GM19238 (cell line): ENCODE measurements at regions not wholly inside any gene's neighbourhood (a gene's known extent, or its start where the extent isn't known, plus 50 kb on each side); places are given as distances from the start of the nearest gene placed in this dataset.
"Not testable (repeated sequence)": the region's sequence is repeated elsewhere in the genome, so short reads cannot be mapped to it uniquely, and the experiment has no call there.

Experiments
- DNase-seq: peaks from one replicate; pipeline ENCODE4 v3.0.0; 2011; ENCODE audit warnings: low spot score; ENCODE audit not compliant: insufficient read length

GRCh38 chrX:43211570-43211969, 433.6 kb upstream of the PPP1R2C start:
- DNase-seq: no peak

DNA sequence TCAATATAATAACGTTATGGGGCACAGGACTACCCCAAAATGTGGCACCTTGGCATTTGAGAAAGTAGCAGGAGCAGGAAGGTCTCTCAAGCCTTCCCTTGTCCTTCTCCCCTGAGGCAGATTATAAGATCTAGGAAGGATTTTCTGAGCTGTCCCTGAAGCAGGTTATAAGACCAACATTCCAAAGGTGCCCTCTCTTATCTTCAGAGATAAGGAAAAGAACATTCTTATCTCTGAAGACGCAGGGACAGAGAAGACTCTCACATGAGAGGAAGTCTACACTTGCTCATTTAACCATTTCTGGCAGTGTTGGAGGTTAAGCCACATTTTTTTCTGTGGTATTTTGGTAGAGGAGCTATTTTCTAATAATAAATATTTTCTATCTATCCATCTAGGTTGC, 437.9 kb upstream of the MAOA start:
- no peak for DNase-seq

DNA sequence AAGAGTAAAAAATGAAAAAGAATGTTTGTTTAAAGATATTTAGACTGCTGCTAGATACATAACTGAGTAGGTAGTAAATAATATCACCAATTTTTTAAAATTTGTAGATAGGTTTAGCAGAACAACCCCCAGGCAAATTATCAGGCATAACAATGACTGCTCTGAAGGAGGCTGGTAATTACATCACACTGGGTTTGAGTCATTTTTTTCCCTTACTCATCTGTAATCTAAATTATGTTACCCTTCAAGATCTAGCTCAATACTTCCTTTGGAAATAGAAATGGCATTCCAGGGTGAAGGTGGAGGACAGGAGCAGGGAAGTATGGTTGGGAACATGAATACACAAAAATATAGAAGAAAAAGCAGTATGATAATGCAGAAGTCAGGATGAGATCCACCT, 431.6 kb upstream of the MAOA start:
- DNase-seq: no peak

GRCh38 chrX:43225626-43226328, 430.3 kb upstream of the MAOA start:
- DNase-seq: no peak

- no peak for DNase-seq
Observed at GRCh38 chrX:43238461-43238945, 417.6 kb upstream of the MAOA start.

GRCh38 chrX:43239356-43239755, 416.7 kb upstream of the MAOA start:
- no peak for DNase-seq

DNA sequence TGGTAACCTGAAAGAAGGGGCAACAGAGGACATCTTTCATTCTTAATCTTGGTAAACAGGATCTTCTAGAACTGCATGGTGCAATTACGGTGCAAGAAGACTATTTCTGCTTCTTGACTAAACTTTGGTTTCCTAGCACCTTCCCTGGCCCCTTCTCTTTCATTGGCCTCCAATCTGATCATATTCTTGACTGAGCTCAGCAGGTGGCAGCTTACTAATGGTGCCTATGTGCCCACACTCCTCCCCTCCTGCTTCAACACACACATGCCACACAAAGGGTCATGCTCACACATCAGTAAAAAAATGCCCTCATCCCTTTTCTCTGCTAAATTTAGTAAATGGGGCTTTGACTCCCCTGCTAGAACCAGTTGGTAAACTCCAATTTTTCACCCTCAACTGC, 400.5 kb upstream of the MAOA start:
- no peak for DNase-seq

DNA sequence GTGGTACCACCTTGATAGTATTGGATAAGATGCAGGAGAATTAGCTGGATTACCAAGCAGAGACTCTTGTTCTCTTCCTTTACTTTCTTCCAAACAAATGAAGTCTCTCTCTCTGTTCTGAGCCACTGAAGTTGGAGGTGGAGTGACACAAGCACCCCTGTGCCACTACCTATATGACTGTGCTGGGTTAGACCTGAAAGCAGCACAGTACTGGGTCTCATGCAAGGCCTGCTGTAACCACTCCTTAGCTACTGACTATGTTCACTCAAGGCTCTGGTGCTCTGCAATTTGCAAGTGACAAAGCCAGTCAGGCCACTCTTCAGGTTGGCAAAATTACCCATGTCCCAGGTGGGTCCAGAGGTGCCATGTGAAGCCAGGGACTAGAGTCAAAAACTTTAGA, 389.6 kb upstream of the MAOA start:
- DNase-seq: no peak

GRCh38 chrX:43267652-43268051, 388.4 kb upstream of the MAOA start:
- no peak for DNase-seq

DNA sequence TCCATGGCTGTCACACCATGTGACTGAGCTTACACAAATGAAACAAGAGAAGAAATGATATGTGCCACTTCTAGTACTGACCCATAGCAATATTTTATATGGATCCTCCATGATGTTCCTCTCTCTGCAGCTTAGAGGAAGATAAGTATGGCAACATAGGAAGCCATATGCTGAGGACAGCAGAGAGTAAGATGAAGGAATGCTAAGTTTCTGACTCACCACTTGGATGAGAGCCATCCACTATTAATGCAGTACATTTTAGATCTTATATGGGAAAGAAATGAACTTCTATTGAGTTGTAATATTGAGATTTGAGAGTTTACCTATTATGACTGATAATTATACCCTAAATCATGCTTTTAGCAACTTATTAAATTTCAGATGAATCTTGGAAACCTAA, 386.9 kb upstream of the MAOA start:
- DNase-seq: no peak

GRCh38 chrX:43277879-43278278, 378.2 kb upstream of the MAOA start:
- DNase-seq: no peak

- DNase-seq: no peak
Observed at GRCh38 chrX:43278440-43278839, 377.7 kb upstream of the MAOA start.

DNA sequence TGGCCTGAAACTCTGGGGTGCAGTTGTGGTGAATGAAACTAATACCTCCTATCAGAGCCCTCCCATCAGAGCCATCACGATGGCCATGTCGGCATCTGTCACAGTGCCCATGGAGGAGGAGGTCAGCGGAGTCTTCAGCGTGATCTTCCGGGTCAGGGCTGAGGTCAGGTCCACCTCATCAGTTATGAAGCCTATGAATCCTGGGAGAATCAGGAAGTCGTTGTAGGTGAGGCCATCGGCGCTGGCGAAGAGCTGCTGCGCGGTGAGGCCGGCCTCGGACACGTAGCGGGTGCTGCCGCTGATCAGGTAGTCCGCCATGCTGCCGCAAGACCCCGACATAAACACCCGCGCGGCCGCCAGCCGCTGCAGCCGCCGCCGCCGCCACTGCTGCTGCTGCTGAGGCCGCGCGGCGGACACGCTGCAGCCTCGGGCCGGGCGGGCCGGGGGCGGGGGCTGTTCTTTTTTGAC, 376.7 kb upstream of the MAOA start:
- DNase-seq: no peak

DNA sequence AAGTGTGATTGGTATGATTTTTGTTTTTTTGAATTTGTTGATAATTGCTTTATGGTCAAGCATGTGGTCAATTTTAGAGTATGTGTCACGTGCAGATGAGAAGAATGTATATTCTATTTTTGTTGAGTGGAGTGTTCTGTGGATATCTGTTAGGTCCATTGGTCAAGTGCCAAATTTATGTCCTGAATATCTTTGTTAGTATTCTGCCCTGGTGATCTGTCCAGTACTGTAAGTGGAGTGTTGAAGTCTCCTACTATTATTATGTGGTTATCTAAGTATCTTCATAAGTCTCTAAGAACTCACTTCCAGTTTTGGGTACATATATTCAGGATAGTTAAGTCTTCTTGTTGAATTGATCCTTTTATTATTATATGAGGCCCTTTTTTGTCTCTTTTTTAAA, 372.9 kb upstream of the MAOA start:
- DNase-seq: no peak

GRCh38 chrX:43311625-43312024, 344.5 kb upstream of the MAOA start:
- not testable (repeated sequence) for DNase-seq

GRCh38 chrX:43313035-43313434, 343.1 kb upstream of the MAOA start:
- no peak for DNase-seq

GRCh38 chrX:43314525-43314924, 341.6 kb upstream of the MAOA start:
- DNase-seq: no peak

DNA sequence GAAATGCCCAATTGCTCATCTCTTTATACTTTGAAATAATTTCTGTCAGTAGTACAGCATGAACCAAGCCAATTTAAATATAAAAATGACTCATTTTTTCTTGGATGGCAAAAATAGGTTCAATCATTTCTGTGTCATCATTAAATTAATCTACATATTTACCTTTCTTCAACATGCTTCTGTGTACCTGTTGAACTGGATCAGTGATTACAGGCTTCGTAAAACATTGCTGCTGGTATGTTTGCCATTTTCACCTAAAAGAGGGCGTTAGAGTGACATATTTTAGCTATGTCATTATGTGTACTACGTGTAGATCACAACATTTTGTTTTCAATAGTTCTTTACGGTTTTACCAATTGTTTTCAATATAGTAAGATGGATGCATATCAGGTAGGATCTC, 340.5 kb upstream of the MAOA start:
- DNase-seq: no peak

DNA sequence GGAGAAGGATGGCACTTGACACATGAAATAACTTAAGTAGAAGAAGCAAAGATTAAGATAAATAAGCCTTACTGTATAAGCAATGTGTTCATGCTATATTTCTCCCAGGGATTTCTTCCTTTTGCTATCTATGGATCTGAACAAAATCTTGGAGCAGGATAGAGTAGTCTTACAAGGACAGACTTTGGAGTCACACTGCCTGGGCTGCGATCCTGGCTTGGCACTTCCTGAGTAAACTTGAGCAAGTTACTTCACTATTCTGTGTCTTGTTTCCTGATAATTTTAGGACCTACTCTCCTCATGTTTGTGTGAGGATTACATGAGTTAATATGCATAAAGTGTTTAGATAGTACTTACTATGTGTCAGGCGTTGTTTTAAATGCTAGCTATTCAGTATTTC, 340.0 kb upstream of the MAOA start:
- no peak for DNase-seq

- DNase-seq: no peak
Observed at GRCh38 chrX:43317378-43317777, 338.7 kb upstream of the MAOA start.

GRCh38 chrX:43328358-43328946, 327.6 kb upstream of the MAOA start:
- DNase-seq: no peak

DNA sequence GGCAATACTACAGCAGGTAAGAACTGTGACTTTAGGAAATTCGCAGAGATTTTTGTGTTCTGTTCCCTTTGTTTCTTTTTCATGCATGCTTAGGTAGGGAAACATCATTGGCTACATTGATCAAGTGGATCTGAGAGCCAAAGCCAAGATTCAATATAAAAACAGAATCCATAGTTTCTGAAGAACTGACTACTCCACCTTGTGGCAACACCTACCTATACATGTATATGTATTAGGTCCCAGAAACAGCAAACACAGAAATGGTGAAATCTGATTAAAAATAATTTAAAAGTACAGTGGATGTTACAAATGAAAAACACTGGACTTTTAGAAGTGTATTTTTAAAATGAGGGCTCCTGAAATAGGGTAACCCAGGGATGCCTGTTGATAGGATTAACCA, 322.6 kb upstream of the MAOA start:
- DNase-seq: no peak

DNA sequence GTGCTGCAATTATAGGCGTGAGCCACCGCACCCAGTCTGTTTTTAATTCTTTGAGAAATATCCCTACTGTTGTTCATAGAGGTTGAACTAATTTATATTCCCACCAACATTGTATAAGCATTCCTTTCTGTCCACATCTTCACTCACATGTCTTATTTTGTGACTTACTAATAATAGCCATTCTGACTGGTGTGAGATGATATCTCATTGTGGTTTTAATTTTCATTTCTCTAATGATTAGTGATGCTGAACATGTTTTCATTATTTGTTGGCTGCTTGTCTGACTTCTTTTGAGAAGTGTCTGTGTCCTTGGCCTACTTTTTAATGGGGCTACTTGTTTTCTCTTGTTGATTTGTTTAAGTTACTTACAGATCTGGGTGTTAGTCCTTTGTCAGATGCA, 310.9 kb upstream of the MAOA start:
- no peak for DNase-seq
